ENCODE measurements at regions not wholly inside any gene's neighbourhood (a gene's known extent, or its start where the extent isn't known, plus 50 kb on each side); places are given as distances from the start of the nearest gene placed in this dataset.

GRCh38 chr16:86222965-86223551 lies 287.3 kb upstream of the FOXF1 start:
- no peak for TF ChIP-seq CTCF (IDR thresholded peaks at IDR 0.05; ENCODE audit: low read depth, low read length, poor library complexity, severe bottlenecking)
- TF ChIP-seq EZH2phosphoT487 (IDR thresholded peaks at IDR 0.05; ENCODE audit: borderline replicate concordance, low read length) = no peak

All from DOHH2 (cell line).